ENCODE measurements at regions not wholly inside any gene's neighbourhood (a gene's known extent, or its start where the extent isn't known, plus 50 kb on each side); places are given as distances from the start of the nearest gene placed in this dataset.

DNA sequence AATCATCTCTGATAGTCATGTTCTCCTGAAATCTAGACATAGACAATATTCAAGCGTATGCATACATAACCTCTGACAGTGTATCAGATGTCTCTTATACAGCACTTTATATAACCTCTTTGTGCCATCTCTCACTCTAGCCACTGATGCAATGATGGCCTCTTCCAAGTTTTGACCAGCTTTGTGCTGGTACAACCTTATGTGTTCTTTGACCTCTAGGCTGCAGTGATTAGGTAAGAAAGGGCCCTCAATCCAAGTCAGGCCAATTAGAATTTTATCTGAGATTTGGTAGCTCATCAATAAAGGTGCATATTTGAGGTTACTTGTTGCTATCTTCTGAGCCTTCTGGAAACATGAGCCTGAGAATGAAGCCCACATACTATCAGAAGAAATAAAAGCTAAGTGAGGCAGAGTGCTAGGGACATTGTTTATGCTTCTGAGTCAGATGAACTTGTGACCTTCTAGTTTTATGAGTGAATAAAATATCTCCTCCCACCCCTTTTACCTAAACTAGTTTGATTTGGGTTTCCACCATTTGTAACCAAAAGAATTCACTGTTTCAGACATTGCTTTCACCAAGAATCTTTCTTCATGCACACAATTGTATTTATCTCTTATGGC is 283.2 kb upstream of the SUCLG2 start:
- TF ChIP-seq, protein P1, sequence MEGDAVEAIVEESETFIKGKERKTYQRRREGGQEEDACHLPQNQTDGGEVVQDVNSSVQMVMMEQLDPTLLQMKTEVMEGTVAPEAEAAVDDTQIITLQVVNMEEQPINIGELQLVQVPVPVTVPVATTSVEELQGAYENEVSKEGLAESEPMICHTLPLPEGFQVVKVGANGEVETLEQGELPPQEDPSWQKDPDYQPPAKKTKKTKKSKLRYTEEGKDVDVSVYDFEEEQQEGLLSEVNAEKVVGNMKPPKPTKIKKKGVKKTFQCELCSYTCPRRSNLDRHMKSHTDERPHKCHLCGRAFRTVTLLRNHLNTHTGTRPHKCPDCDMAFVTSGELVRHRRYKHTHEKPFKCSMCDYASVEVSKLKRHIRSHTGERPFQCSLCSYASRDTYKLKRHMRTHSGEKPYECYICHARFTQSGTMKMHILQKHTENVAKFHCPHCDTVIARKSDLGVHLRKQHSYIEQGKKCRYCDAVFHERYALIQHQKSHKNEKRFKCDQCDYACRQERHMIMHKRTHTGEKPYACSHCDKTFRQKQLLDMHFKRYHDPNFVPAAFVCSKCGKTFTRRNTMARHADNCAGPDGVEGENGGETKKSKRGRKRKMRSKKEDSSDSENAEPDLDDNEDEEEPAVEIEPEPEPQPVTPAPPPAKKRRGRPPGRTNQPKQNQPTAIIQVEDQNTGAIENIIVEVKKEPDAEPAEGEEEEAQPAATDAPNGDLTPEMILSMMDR (IDR thresholded peaks at IDR 0.05; ENCODE audit: low read depth, low read length, poor library complexity, severe bottlenecking) = no peak
- no peak for TF ChIP-seq EZH2phosphoT487 (IDR thresholded peaks at IDR 0.05; ENCODE audit: borderline replicate concordance, low read length)
